Sigmoid colon (tissue), 6 donors: ENCODE measurements at regions not wholly inside any gene's neighbourhood (a gene's known extent, or its start where the extent isn't known, plus 50 kb on each side); places are given as distances from the start of the nearest gene placed in this dataset.

Source experiments
- DNase-seq: peaks from one replicate; pipeline ENCODE4 v3.0.0-alpha.2; 2019
- H3K27ac ChIP-seq, 4 donors: fragments of 200-600 bp; sonication (generic); one replicate each; pipeline ENCODE4 v1.5.1; 2016 to 2019; ENCODE audit warnings: mild to moderate bottlenecking in 1 of 4
- H3K27me3 ChIP-seq, 3 donors: fragments of 200-600 bp; sonication (generic); one replicate each; pipeline ENCODE4 v1.5.1; 2019; ENCODE audit warnings: mild to moderate bottlenecking in 1 of 3
- H3K36me3 ChIP-seq, 4 donors: fragments of 200-600 bp; sonication (generic); one replicate each; pipeline ENCODE4 v1.5.1; 2016 to 2019
- H3K4me1 ChIP-seq, 4 donors: fragments of 200-600 bp; sonication (generic); one replicate each; pipeline ENCODE4 v1.5.1; 2017 to 2019
- H3K4me3 ChIP-seq, 4 donors: fragments of 200-600 bp; sonication (generic); one replicate each; pipeline ENCODE4 v1.5.1; 2017 to 2019; ENCODE audit warnings: mild to moderate bottlenecking in 2 of 4, moderate library complexity in 1 of 4
- H3K9me3 ChIP-seq, 4 donors: fragments of 200-600 bp in 3 of 4; sonication (generic) in 3 of 4; one replicate each; pipeline versions ENCODE4 v1.5.1 to v1.6.1; 2013 to 2019
- EP300 ChIP-seq, 4 donors: sonication (generic); formaldehyde crosslinking; IDR thresholded peaks; one replicate each; pipeline ENCODE4 v1.6.1; 2017; ENCODE audit warnings: antibody characterized with exemption in 4 of 4
- POLR2A ChIP-seq, 2 donors: fragments of 450-650 bp; IDR thresholded peaks; one replicate each; pipeline ENCODE4 v1.6.1; 2016; ENCODE audit warnings: antibody characterized with exemption in 2 of 2, mild to moderate bottlenecking in 2 of 2, moderate library complexity in 2 of 2
- POLR2AphosphoS5 ChIP-seq, 4 donors: sonication (generic); formaldehyde crosslinking; IDR thresholded peaks; one replicate each; pipeline ENCODE4 v1.6.1; 2017; ENCODE audit warnings: antibody characterized with exemption in 4 of 4
- WGBS, 2 donors: extraction: QIAGEN DNeasy Blood & Tissue Kit; methylation state at CpG; one replicate each; pipeline ENCODE4 v1.1.7; 2013; 5-methylcytosine and 5-hydroxymethylcytosine counted together
- intact Hi-C: fragments of 100-400 bp; cut with DNase I; formaldehyde crosslinking; loops from one replicate; pipeline ENCODE4 v1.15.1; 2023
- TF ChIP-seq, protein P1 (sequence below), 4 experiments: fragments of 450-650 bp in 3 of 4; fragments of 200-600 bp in 1 of 4; IDR thresholded peaks; one replicate each; pipeline ENCODE4 v1.5.1; 2016 to 2019; ENCODE audit warnings: antibody characterized with exemption in 4 of 4, mild to moderate bottlenecking in 3 of 4, moderate library complexity in 2 of 4
- donor health status: healthy with polysubstance abuse.
- donor health status: healthy.

DNA sequence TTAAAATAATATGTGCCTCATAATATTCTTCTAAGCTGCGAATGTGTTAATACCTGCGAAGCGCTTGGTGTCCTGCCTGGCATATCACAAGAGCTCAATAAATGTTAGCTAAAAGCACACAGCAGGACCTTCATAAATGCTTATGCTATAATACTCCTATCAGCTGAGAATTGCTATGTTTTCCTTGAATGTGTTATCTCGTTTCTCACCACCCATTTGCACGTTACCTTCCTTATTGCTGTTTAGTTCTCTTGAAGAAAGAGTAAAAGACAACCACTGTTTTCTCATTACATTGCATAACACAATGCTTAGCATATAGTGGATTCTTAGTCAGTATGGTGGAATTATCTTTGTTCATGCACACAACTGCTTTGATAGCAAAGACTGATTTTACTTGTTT is 76.6 kb downstream of the EDN1 start:
- WGBS, 2 donors = 21 to 76% methylated on average over 5 of the region's 5 CpGs
- H3K9me3 ChIP-seq = no peaks in the 10 kb centered on the region
- intact Hi-C loops = no loop called here

DNA sequence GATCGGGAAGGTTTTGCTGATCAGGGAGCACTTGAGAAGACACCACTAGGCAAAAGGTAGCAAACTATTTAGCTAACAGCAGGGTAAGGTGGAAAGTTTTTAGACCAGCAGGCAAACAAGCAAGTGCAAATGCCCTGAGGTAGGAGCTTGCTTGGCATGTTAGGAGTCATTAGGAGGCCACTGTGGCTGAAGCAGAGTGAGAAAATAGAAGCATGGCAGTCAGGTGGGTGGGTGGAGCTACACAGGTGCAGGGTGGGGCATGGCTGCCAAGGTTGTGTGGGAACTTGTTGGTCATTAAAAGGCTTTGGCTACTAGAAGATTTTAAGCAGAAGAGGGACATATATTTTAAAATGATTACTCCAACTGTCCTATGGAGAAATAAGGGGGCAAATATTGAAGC is 77.3 kb downstream of the EDN1 start:
- Histone ChIP-seq H3K4me1 (peaks cover 0 to 7% (median 0%) of the 10 kb centered on the region in 4 donors), H3K9me3 (no peaks in the 10 kb centered on the region), H3K4me3 (no peak overlapping the region), H3K27ac (no peak overlapping the region), H3K27me3 (no peaks in the 10 kb centered on the region), H3K36me3 (no peaks in the 10 kb centered on the region)
- DNase-seq = no peak
- TF ChIP-seq, protein P1, sequence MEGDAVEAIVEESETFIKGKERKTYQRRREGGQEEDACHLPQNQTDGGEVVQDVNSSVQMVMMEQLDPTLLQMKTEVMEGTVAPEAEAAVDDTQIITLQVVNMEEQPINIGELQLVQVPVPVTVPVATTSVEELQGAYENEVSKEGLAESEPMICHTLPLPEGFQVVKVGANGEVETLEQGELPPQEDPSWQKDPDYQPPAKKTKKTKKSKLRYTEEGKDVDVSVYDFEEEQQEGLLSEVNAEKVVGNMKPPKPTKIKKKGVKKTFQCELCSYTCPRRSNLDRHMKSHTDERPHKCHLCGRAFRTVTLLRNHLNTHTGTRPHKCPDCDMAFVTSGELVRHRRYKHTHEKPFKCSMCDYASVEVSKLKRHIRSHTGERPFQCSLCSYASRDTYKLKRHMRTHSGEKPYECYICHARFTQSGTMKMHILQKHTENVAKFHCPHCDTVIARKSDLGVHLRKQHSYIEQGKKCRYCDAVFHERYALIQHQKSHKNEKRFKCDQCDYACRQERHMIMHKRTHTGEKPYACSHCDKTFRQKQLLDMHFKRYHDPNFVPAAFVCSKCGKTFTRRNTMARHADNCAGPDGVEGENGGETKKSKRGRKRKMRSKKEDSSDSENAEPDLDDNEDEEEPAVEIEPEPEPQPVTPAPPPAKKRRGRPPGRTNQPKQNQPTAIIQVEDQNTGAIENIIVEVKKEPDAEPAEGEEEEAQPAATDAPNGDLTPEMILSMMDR (IDR thresholded peaks at IDR 0.05) = no peak
- no peak for TF ChIP-seq EP300 (IDR thresholded peaks at IDR 0.05)
- TF ChIP-seq POLR2A (IDR thresholded peaks at IDR 0.05) = no peak
- no peak for TF ChIP-seq POLR2AphosphoS5 (IDR thresholded peaks at IDR 0.05)
- intact Hi-C loops = no loop called here
- WGBS, 2 donors = 97 to 99% methylated on average over 1 of the region's 1 CpG

More for the DNA sequence above, 76.6 kb downstream of the EDN1 start:
- no peak for DNase-seq
- H3K4me3 ChIP-seq = no peak overlapping the region
- no peaks in the 10 kb centered on the region for H3K27me3 ChIP-seq
- H3K27ac ChIP-seq = no peak overlapping the region
- H3K36me3 ChIP-seq = no peaks in the 10 kb centered on the region
- TF ChIP-seq EP300 (IDR thresholded peaks at IDR 0.05) (no peak), POLR2A (IDR thresholded peaks at IDR 0.05) (no peak), POLR2AphosphoS5 (IDR thresholded peaks at IDR 0.05) (no peak)
- TF ChIP-seq, protein P1 (IDR thresholded peaks at IDR 0.05) = no peak
- peaks cover 0 to 7% (median 0%) of the 10 kb centered on the region in 4 donors for H3K4me1 ChIP-seq

DNA sequence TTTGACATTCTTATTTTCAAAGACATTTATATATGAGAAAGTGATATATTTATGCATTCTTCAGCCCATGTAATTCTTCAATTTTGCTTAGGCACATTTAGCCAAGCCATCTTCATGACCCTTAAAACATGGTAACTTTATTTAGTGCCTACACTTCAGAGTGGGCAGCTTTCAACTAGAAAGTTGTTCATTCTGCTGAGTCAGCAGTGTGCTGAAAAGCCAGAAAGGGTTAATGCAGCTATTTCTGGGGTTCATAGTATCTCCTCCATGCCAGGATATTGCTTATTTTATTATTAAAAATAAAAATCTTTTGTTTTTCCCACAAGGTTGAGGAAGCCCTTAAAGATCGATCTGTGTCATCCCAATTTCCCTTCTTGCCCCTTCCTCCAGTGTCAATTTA is 79.2 kb downstream of the EDN1 start:
- H3K4me1 ChIP-seq = peaks cover 0 to 7% (median 0%) of the 10 kb centered on the region in 4 donors
- no peak for DNase-seq
- H3K27ac ChIP-seq = no peak overlapping the region
- no peaks in the 10 kb centered on the region for H3K9me3 ChIP-seq
- 81 to 91% methylated on average over 1 of the region's 1 CpG for WGBS, 2 donors
- no peaks in the 10 kb centered on the region for H3K27me3 ChIP-seq
- intact Hi-C loops = no loop called here
- no peaks in the 10 kb centered on the region for H3K36me3 ChIP-seq
- H3K4me3 ChIP-seq = no peak overlapping the region
- no peak for TF ChIP-seq POLR2AphosphoS5 (IDR thresholded peaks at IDR 0.05)
- no peak for TF ChIP-seq EP300 (IDR thresholded peaks at IDR 0.05)
- TF ChIP-seq POLR2A (IDR thresholded peaks at IDR 0.05) = no peak
- TF ChIP-seq, protein P1 (IDR thresholded peaks at IDR 0.05) = no peak

DNA sequence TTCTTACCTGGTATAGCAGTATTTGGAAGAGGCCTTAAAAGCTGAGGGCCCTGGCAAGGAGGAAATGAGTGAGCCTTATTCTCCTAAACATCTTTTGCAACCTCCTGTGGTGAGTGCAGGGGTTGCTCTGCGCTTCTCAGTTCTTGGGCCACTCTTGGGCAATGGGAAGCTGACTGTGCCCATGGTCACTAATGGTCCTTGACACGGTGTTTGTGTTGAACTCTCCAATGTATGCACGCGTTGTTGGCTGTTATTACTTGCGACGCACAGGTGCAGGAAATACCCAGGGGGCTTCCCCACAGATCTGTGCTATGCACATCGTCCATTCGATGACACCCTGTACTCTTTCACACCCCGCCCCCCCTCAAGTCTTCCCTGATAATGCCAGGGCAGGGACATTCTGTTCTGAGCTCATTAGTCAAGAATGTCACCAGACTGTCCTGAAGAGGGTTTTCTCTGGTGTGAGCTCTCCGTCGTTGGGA is 79.7 kb downstream of the EDN1 start:
- peaks cover 0 to 7% (median 0%) of the 10 kb centered on the region in 4 donors for H3K4me1 ChIP-seq
- H3K4me3 ChIP-seq = no peak overlapping the region
- intact Hi-C loops = no loop called here
- WGBS, 2 donors = 76 to 94% methylated on average over 11 of the region's 11 CpGs
- no peaks in the 10 kb centered on the region for H3K9me3 ChIP-seq
- H3K27ac ChIP-seq = no peak overlapping the region
- no peaks in the 10 kb centered on the region for H3K27me3 ChIP-seq
- TF ChIP-seq, protein P1 (IDR thresholded peaks at IDR 0.05) = no peak
- TF ChIP-seq EP300 (IDR thresholded peaks at IDR 0.05) = no peak
- TF ChIP-seq POLR2AphosphoS5 (IDR thresholded peaks at IDR 0.05) = no peak
- no peak for TF ChIP-seq POLR2A (IDR thresholded peaks at IDR 0.05)
- DNase-seq = no peak
- no peaks in the 10 kb centered on the region for H3K36me3 ChIP-seq

DNA sequence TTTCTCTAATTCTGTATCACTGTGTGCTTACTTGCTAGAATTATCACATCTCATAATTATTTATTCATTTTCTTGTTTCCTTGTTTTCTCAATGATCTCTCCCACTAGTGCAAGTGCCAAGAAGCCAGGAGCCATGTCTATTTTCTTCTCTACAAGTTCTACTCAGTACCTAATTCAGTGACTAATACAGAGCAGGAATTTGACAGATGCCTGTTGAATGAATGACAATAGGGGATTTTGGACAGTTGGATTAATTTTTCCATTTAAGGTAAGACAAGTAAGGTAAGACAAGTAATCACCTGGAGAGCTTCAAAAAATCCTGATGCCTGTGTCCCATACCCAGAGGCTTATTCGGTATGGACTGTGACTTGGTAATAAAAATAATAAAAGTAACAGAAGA is 81.0 kb downstream of the EDN1 start:
- Histone ChIP-seq H3K27me3 (no peaks in the 10 kb centered on the region), H3K36me3 (no peaks in the 10 kb centered on the region), H3K9me3 (no peaks in the 10 kb centered on the region), H3K27ac (no peak overlapping the region), H3K4me3 (no peak overlapping the region), H3K4me1 (no peaks in the 10 kb centered on the region)
- TF ChIP-seq POLR2A (IDR thresholded peaks at IDR 0.05) = no peak
- no peak for TF ChIP-seq EP300 (IDR thresholded peaks at IDR 0.05)
- TF ChIP-seq, protein P1 (IDR thresholded peaks at IDR 0.05) = no peak
- TF ChIP-seq POLR2AphosphoS5 (IDR thresholded peaks at IDR 0.05) = no peak
- 30 to 71% methylated on average over 1 of the region's 1 CpG for WGBS, 2 donors
- no peak for DNase-seq
- intact Hi-C loops = no loop called here
